ENCODE measurements at regions not wholly inside any gene's neighbourhood (a gene's known extent, or its start where the extent isn't known, plus 50 kb on each side); places are given as distances from the start of the nearest gene placed in this dataset.
"Not testable (repeated sequence)": the region's sequence is repeated elsewhere in the genome, so short reads cannot be mapped to it uniquely, and the experiment has no call there.

GRCh38 chr1:58058323-58058722 lies 488.2 kb downstream of the OMA1 start:
- H3K27ac ChIP-seq (ENCODE audit: insufficient read depth, low read length), result no peak overlapping the region
- H3K27me3 ChIP-seq (ENCODE audit: control insufficient read depth, insufficient read depth, low read length), result no peaks in the 10 kb centered on the region
- H3K4me2 ChIP-seq (ENCODE audit: extremely low read depth, insufficient read depth, low read length), result no peak overlapping the region
- no peaks in the 10 kb centered on the region for H4K20me1 ChIP-seq (ENCODE audit: control insufficient read depth, extremely low read depth, insufficient read depth, low read length)
- DNase-seq (ENCODE audit: low read depth in 2 of 2), result no peak
- H3K9ac ChIP-seq (ENCODE audit: insufficient read depth, low read length), result no peak overlapping the region
- H2AFZ ChIP-seq (ENCODE audit: low read length), result no peak overlapping the region
- H3K9me3 ChIP-seq (ENCODE audit: control insufficient read depth, insufficient read depth, low read depth, low read length), result no peaks in the 10 kb centered on the region
- H3K4me3 ChIP-seq (replicated peaks in 1 of 4; ENCODE audit: control extremely low read depth in 1 of 4, insufficient read depth in 1 of 4, low read depth in 3 of 4, low read length in 4 of 4), result no peak overlapping the region
- TF ChIP-seq, protein P1, sequence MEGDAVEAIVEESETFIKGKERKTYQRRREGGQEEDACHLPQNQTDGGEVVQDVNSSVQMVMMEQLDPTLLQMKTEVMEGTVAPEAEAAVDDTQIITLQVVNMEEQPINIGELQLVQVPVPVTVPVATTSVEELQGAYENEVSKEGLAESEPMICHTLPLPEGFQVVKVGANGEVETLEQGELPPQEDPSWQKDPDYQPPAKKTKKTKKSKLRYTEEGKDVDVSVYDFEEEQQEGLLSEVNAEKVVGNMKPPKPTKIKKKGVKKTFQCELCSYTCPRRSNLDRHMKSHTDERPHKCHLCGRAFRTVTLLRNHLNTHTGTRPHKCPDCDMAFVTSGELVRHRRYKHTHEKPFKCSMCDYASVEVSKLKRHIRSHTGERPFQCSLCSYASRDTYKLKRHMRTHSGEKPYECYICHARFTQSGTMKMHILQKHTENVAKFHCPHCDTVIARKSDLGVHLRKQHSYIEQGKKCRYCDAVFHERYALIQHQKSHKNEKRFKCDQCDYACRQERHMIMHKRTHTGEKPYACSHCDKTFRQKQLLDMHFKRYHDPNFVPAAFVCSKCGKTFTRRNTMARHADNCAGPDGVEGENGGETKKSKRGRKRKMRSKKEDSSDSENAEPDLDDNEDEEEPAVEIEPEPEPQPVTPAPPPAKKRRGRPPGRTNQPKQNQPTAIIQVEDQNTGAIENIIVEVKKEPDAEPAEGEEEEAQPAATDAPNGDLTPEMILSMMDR (conservative IDR thresholded peaks at IDR 0.05 in 1 of 2, IDR thresholded peaks at IDR 0.05 in 1 of 2; ENCODE audit: low read depth in 1 of 2, low read length in 2 of 2), result no peak
- no peak for TF ChIP-seq EZH2 (IDR thresholded peaks at IDR 0.05; ENCODE audit: low read length, missing control alignments)
- no peaks in the 10 kb centered on the region for H3K4me1 ChIP-seq (ENCODE audit: control insufficient read depth, extremely low read depth, insufficient read depth, low read length)
- no peaks in the 10 kb centered on the region for H3K36me3 ChIP-seq (ENCODE audit: control insufficient read depth, insufficient read depth, low read length)
- no peaks in the 10 kb centered on the region for H3K79me2 ChIP-seq (ENCODE audit: control insufficient read depth, insufficient read depth, low read length)

DNA sequence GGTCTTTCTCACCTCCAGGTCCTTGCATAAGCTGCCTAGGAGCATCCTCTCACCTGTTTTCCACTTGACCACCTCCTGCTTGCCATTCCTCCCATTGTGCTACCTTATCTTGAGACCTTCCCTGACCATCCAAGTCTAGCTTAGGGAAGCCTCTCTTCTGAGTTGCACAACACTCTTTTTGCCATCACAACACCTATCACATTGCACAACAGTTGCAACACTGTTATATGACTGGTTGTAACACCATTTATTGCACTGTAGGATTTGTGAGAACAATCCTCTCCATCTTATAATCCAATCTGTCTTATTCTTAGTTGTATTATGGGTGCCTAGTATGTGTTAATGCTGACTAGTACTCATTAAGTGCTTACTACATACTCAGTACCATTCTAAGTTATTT lies 488.7 kb downstream of the OMA1 start:
- H4K20me1 ChIP-seq (ENCODE audit: control insufficient read depth, extremely low read depth, insufficient read depth, low read length), result no peaks in the 10 kb centered on the region
- TF ChIP-seq, protein P1 (conservative IDR thresholded peaks at IDR 0.05 in 1 of 2, IDR thresholded peaks at IDR 0.05 in 1 of 2; ENCODE audit: low read depth in 1 of 2, low read length in 2 of 2), result no peak
- TF ChIP-seq EZH2 (IDR thresholded peaks at IDR 0.05; ENCODE audit: low read length, missing control alignments), result no peak
- no peak overlapping the region for H2AFZ ChIP-seq (ENCODE audit: low read length)
- DNase-seq (ENCODE audit: low read depth in 2 of 2), result no peak
- H3K9me3 ChIP-seq (ENCODE audit: control insufficient read depth, insufficient read depth, low read depth, low read length), result no peaks in the 10 kb centered on the region
- H3K9ac ChIP-seq (ENCODE audit: insufficient read depth, low read length), result no peak overlapping the region
- H3K27ac ChIP-seq (ENCODE audit: insufficient read depth, low read length), result no peak overlapping the region
- H3K36me3 ChIP-seq (ENCODE audit: control insufficient read depth, insufficient read depth, low read length), result no peaks in the 10 kb centered on the region
- H3K4me2 ChIP-seq (ENCODE audit: extremely low read depth, insufficient read depth, low read length), result no peak overlapping the region
- no peaks in the 10 kb centered on the region for H3K4me1 ChIP-seq (ENCODE audit: control insufficient read depth, extremely low read depth, insufficient read depth, low read length)
- H3K4me3 ChIP-seq (replicated peaks in 1 of 4; ENCODE audit: control extremely low read depth in 1 of 4, insufficient read depth in 1 of 4, low read depth in 3 of 4, low read length in 4 of 4), result no peak overlapping the region
- no peaks in the 10 kb centered on the region for H3K27me3 ChIP-seq (ENCODE audit: control insufficient read depth, insufficient read depth, low read length)
- H3K79me2 ChIP-seq (ENCODE audit: control insufficient read depth, insufficient read depth, low read length), result no peaks in the 10 kb centered on the region

- H3K9me3 ChIP-seq (ENCODE audit: control insufficient read depth, insufficient read depth, low read depth, low read length); H3K36me3 ChIP-seq (ENCODE audit: control insufficient read depth, insufficient read depth, low read length); H3K4me2 ChIP-seq (ENCODE audit: extremely low read depth, insufficient read depth, low read length); H3K4me1 ChIP-seq (ENCODE audit: control insufficient read depth, extremely low read depth, insufficient read depth, low read length); DNase-seq (ENCODE audit: low read depth in 2 of 2); H4K20me1 ChIP-seq (ENCODE audit: control insufficient read depth, extremely low read depth, insufficient read depth, low read length); H3K27ac ChIP-seq (ENCODE audit: insufficient read depth, low read length); H3K4me3 ChIP-seq (replicated peaks in 1 of 4; ENCODE audit: control extremely low read depth in 1 of 4, insufficient read depth in 1 of 4, low read depth in 3 of 4, low read length in 4 of 4); H2AFZ ChIP-seq (ENCODE audit: low read length); H3K79me2 ChIP-seq (ENCODE audit: control insufficient read depth, insufficient read depth, low read length); H3K9ac ChIP-seq (ENCODE audit: insufficient read depth, low read length); H3K27me3 ChIP-seq (ENCODE audit: control insufficient read depth, insufficient read depth, low read length): not testable (repeated sequence)
These were observed 495.3 kb downstream of the OMA1 start for GRCh38 chr1:58051187-58051586.
